ENCODE measurements at regions not wholly inside any gene's neighbourhood (a gene's known extent, or its start where the extent isn't known, plus 50 kb on each side); places are given as distances from the start of the nearest gene placed in this dataset.
A peak's percentile ranks its signal among the peaks of the same experiment; 100 is the strongest.

DNA sequence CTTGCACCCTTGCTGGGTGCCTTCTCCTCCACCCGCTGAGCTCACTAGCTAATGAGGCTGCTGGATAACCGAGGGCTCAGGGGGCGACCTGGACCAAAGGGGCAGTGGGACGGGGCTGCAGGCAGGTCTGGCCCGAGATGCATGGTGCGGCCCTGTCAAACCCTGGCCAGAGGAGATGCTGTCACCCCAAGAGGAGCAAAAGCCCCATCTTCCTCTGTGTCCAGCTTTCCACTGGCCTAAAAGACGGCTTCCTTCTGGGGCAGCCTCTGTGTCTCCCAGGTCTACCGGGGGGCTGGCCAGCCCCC, 261.8 kb downstream of the TBC1D4 start:
- Histone ChIP-seq H3K4me3 (ENCODE audit: extremely low read depth in 1 of 4, insufficient read depth in 2 of 4, low read depth in 3 of 4, low read length in 4 of 4) (peak overlapping the region in 2 of 4 experiments; percentile 10 to 55; a peak in 2 of 8 replicates), H3K56ac (replicated peaks; ENCODE audit: insufficient read length, low read depth, low read length) (no peak overlapping the region), H4K20me1 (replicated peaks in 1 of 2; ENCODE audit: control insufficient read depth in 1 of 2, insufficient read depth in 2 of 2, low read length in 2 of 2) (no peaks in the 10 kb centered on the region), H2BK120ac (replicated peaks; ENCODE audit: low read depth, low read length) (no peak overlapping the region), H3K14ac (ENCODE audit: insufficient read length) (no peak overlapping the region), H3K4me2 (ENCODE audit: insufficient read depth in 1 of 2, low read depth in 2 of 2, low read length in 2 of 2) (peak overlapping the region; percentile 16 to 69), H4K91ac (replicated peaks; ENCODE audit: insufficient read length, low read length) (no peak overlapping the region), H4K5ac (ENCODE audit: insufficient read length, low read depth, low read length) (no peak overlapping the region), H3K18ac (ENCODE audit: extremely low read depth, low read length) (no peak overlapping the region), H3K79me2 (ENCODE audit: control insufficient read depth in 1 of 2, insufficient read depth in 2 of 2, low read length in 2 of 2) (no peaks in the 10 kb centered on the region), H3K27ac (ENCODE audit: low read depth, low read length) (no peak overlapping the region), H3K23ac (ENCODE audit: insufficient read length) (no peak overlapping the region), H3K23me2 (ENCODE audit: low read depth, low read length) (no peaks in the 10 kb centered on the region), H2BK15ac (ENCODE audit: low read length) (no peak overlapping the region), H3K36me3 (ENCODE audit: control insufficient read depth in 2 of 4, insufficient read depth in 4 of 4, low read length in 3 of 4) (no peaks in the 10 kb centered on the region), H3K4ac (replicated peaks; ENCODE audit: insufficient read length, low read depth, low read length) (no peak overlapping the region), H2AFZ (ENCODE audit: low read length) (peak overlapping the region; percentile 94), H3K27me3 (replicated peaks in 1 of 4; ENCODE audit: control insufficient read depth in 3 of 4, extremely low read depth in 1 of 4, insufficient read depth in 3 of 4, low read length in 3 of 4) (no peaks in the 10 kb centered on the region), H2AK5ac (ENCODE audit: low read depth, low read length) (no peak overlapping the region), H2BK20ac (ENCODE audit: low read length) (no peak overlapping the region), H3K9ac (replicated peaks in 1 of 4; ENCODE audit: extremely low read depth in 1 of 4, low read depth in 3 of 4, low read length in 3 of 4) (no peak overlapping the region), H3K9me3 (ENCODE audit: insufficient read depth in 2 of 2, low read depth in 1 of 2, low read length in 1 of 2) (no peaks in the 10 kb centered on the region), H3K4me1 (replicated peaks in 1 of 4; ENCODE audit: control insufficient read depth in 3 of 4, insufficient read depth in 4 of 4, low read length in 3 of 4) (no peaks in the 10 kb centered on the region; a peak in 1 of 7 replicates), H2BK5ac (ENCODE audit: low read depth, low read length) (no peak overlapping the region), H2BK12ac (ENCODE audit: low read depth, low read length) (no peak overlapping the region), H3K79me1 (ENCODE audit: low read depth, low read length) (no peaks in the 10 kb centered on the region), H4K8ac (ENCODE audit: extremely low read depth, insufficient read depth, low read length) (no peak overlapping the region)
- WGBS, 2 experiments (ENCODE audit: extremely low coverage in 1 of 2, insufficient coverage in 1 of 2, insufficient read length in 1 of 2, insufficient replicate concordance in 2 of 2, low coverage in 1 of 2, low lambda C conversion rate in 2 of 2, missing lambda C conversion rate in 1 of 2) = 80% methylated on average over 8 of the region's 8 CpGs; no CpG with 5 or more reads in 1 of the 2 experiments
- DNase-seq (ENCODE audit: low read depth in 1 of 2, low spot score in 2 of 2) (no peak), FAIRE-seq (no peak)
- TF ChIP-seq SIX5 (IDR thresholded peaks at IDR 0.05; ENCODE audit: low read depth, low read length) (no peak), CBX5 (IDR thresholded peaks at IDR 0.05; ENCODE audit: low read depth, low read length) (no peak), SP4 (IDR thresholded peaks at IDR 0.05; ENCODE audit: low read length) (no peak), NRF1 (IDR thresholded peaks at IDR 0.05; ENCODE audit: low read depth, low read length) (no peak), CBX8 (IDR thresholded peaks at IDR 0.05; ENCODE audit: borderline replicate concordance, low read depth, low read length) (no peak), RXRA (IDR thresholded peaks at IDR 0.05; ENCODE audit: insufficient read depth, low read depth, low read length) (no peak), GABPA (IDR thresholded peaks at IDR 0.05; ENCODE audit: borderline replicate concordance, insufficient read depth, low read length) (no peak), RAD21 (IDR thresholded peaks at IDR 0.05 in 1 of 2, conservative IDR thresholded peaks at IDR 0.05 in 1 of 2; ENCODE audit: low read depth in 2 of 2, low read length in 2 of 2) (no peak), KDM1A (IDR thresholded peaks at IDR 0.05; ENCODE audit: borderline replicate concordance, low read length) (no peak), KDM5A (IDR thresholded peaks at IDR 0.05; ENCODE audit: low read length) (no peak), TCF12 (IDR thresholded peaks at IDR 0.05; ENCODE audit: low read depth, low read length) (no peak), CHD1 (IDR thresholded peaks at IDR 0.05; ENCODE audit: low read depth, low read length) (no peak)
- ChIA-PET CTCF (ENCODE audit: partially characterized antibody) (interaction anchor here (0.7 to 2.0 kb wide), 48 partner anchors 8 to 1467 kb away, joined by 3 to 12 read pairs (median 4); no protein-coding TSS in a partner anchor), POLR2A (ENCODE audit: partially characterized antibody) (no interaction called here)
